GM12878 (cell line): ENCODE measurements at regions not wholly inside any gene's neighbourhood (a gene's known extent, or its start where the extent isn't known, plus 50 kb on each side); places are given as distances from the start of the nearest gene placed in this dataset.

Experiments
- ATAC-seq: fragments of 200-7000 bp; cut with Tn5 transposase; 3 replicates; pipeline ENCODE4 v1.9.1; 2020; ENCODE audit warnings: mild to moderate bottlenecking, moderate library complexity
- BruUV-seq: library from RNA; stranded (reverse); fragments of 400-500 nt; replicated peaks from 2 replicates; lab custom pipeline; 2021; lab: Mats Ljungman, UMichigan
- CTCF ChIA-PET: fragments of 300-600 bp; sonication (Branson Sonifier 250); formaldehyde crosslinking; extraction: SDS; loops from one replicate; lab custom pipeline; 2021; ENCODE audit warnings: inconsistent platforms; lab: Yijun Ruan, JAX
- POLR2A ChIA-PET: fragments of 350-600 bp; formaldehyde crosslinking; extraction: SDS; loops from one replicate; lab custom pipeline; 2021; ENCODE audit warnings: inconsistent platforms; lab: Charles Lee
- RAD21 ChIA-PET: fragments of 300-600 bp; sonication (Branson Sonifier 250); formaldehyde crosslinking; loops from one replicate; lab custom pipeline; 2023; ENCODE audit warnings: antibody characterized with exemption; ENCODE audit not compliant: unreplicated experiment; lab: Charles Lee
- SMC1A ChIA-PET: fragments of 300-600 bp; sonication (Branson Sonifier 250); formaldehyde crosslinking; loops from one replicate; lab custom pipeline; 2023; ENCODE audit not compliant: unreplicated experiment, uncharacterized antibody; lab: Charles Lee
- DNase-seq: peaks from one replicate; pipeline ENCODE4 v3.0.0-alpha.2; 2011; ENCODE audit warnings: low read depth, low spot score
- FAIRE-seq: peaks from 3 replicates; lab custom pipeline; 2011; peaks lifted over from hg19 to GRCh38; lab: Jason Lieb, UNC
- H2AFZ ChIP-seq: 2 replicates; pipeline ENCODE4 v1.6.0; 2011; ENCODE audit warnings: low read depth, low read length, control low read depth; ENCODE audit not compliant: control insufficient read depth
- H3K27ac ChIP-seq: 2 replicates; pipeline ENCODE4 v1.5.1; 2011; ENCODE audit warnings: control low read depth; ENCODE audit not compliant: control insufficient read depth, insufficient read depth
- H3K27me3 ChIP-seq, 2 experiments: replicated peaks in 1 of 2; 2 replicates each; pipeline versions ENCODE4 v1.6.0 to v1.6.1; 2011; ENCODE audit warnings: low read length in 1 of 2; ENCODE audit not compliant: control insufficient read depth in 2 of 2, insufficient read depth in 2 of 2
- H3K36me3 ChIP-seq, 2 experiments: 2 replicates each; pipeline ENCODE4 v1.5.1; 2011; ENCODE audit warnings: low read length in 1 of 2; ENCODE audit not compliant: control insufficient read depth in 2 of 2, insufficient read depth in 2 of 2
- H3K4me1 ChIP-seq: 2 replicates; pipeline ENCODE4 v1.6.1; 2011; ENCODE audit warnings: mild to moderate bottlenecking, low read length, moderate library complexity, mixed read lengths; ENCODE audit not compliant: control insufficient read depth, insufficient read depth
- H3K4me2 ChIP-seq: 2 replicates; pipeline ENCODE4 v1.6.0; 2011; ENCODE audit warnings: control low read depth; ENCODE audit not compliant: control insufficient read depth, insufficient read depth
- H3K4me3 ChIP-seq: fragments of 200-600 bp; sonication (generic); 2 replicates; pipeline ENCODE4 v1.5.1; 2016
- H3K79me2 ChIP-seq: 2 replicates; pipeline ENCODE4 v1.6.0; 2011; ENCODE audit warnings: low read length; ENCODE audit not compliant: control insufficient read depth, insufficient read depth
- H3K9ac ChIP-seq: 2 replicates; pipeline ENCODE4 v1.8.0; 2011; ENCODE audit warnings: low read length, control low read depth, mixed read lengths; ENCODE audit not compliant: control insufficient read depth, insufficient read depth
- H3K9me3 ChIP-seq: replicated peaks from 3 replicates; pipeline ENCODE4 v1.5.1; 2011; ENCODE audit warnings: mild to moderate bottlenecking, low read length; ENCODE audit not compliant: control insufficient read depth, insufficient read depth
- H4K20me1 ChIP-seq: 2 replicates; pipeline ENCODE4 v1.6.0; 2011; ENCODE audit not compliant: control insufficient read depth, insufficient read depth
- CHD1 ChIP-seq: IDR thresholded peaks from 2 replicates; pipeline ENCODE4 v1.6.1; 2012; ENCODE audit warnings: low read depth, low read length, improper control_type of control experiment
- DPF2 ChIP-seq: fragments of 450-650 bp; IDR thresholded peaks from 2 replicates; pipeline ENCODE4 v1.6.1; 2017; ENCODE audit warnings: mild to moderate bottlenecking
- HDGF ChIP-seq: fragments of 450-650 bp; IDR thresholded peaks from 2 replicates; pipeline ENCODE4 v1.6.1; 2016; ENCODE audit warnings: antibody characterized with exemption
- IKZF1 ChIP-seq: fragments of 450-650 bp; conservative IDR thresholded peaks from 2 replicates; pipeline ENCODE4 v1.6.1; 2017; ENCODE audit warnings: antibody characterized with exemption, mild to moderate bottlenecking
- KDM1A ChIP-seq: fragments of 200-600 bp; sonication (generic); IDR thresholded peaks from 2 replicates; pipeline ENCODE4 v1.6.1; 2016; ENCODE audit warnings: borderline replicate concordance
- MAX ChIP-seq: IDR thresholded peaks from 2 replicates; pipeline ENCODE4 v1.6.1; 2012; ENCODE audit warnings: low read depth, low read length, improper control_type of control experiment
- MTA2 ChIP-seq: fragments of 450-650 bp; IDR thresholded peaks from 2 replicates; pipeline ENCODE4 v1.6.1; 2016; ENCODE audit warnings: low read depth, mild to moderate bottlenecking, moderate library complexity
- NFYA ChIP-seq: IDR thresholded peaks from 2 replicates; pipeline ENCODE4 v1.6.1; 2011; ENCODE audit warnings: low read depth, mild to moderate bottlenecking, low read length, improper control_type of control experiment, borderline replicate concordance
- NFYB ChIP-seq: IDR thresholded peaks from 2 replicates; pipeline ENCODE4 v1.6.1; 2011; ENCODE audit warnings: low read depth, mild to moderate bottlenecking, low read length, improper control_type of control experiment, moderate library complexity; ENCODE audit not compliant: insufficient read depth
- RAD51 ChIP-seq: fragments of 450-650 bp; IDR thresholded peaks from 2 replicates; pipeline ENCODE4 v1.6.1; 2016; ENCODE audit warnings: moderate library complexity, mild to moderate bottlenecking, inconsistent platforms
- RFX5 ChIP-seq: IDR thresholded peaks from 2 replicates; pipeline ENCODE4 v1.6.1; 2011; ENCODE audit warnings: low read depth, low read length, improper control_type of control experiment
- SP1 ChIP-seq: IDR thresholded peaks from one replicate; pipeline ENCODE4 v1.6.1; 2011; ENCODE audit warnings: low read depth, low read length
- SREBF1 ChIP-seq: IDR thresholded peaks from 2 replicates; pipeline ENCODE4 v1.6.1; 2012; ENCODE audit warnings: mild to moderate bottlenecking, low read length
- SRF ChIP-seq, 2 experiments: IDR thresholded peaks; 2 replicates each; pipeline ENCODE4 v1.6.1; 2011; ENCODE audit warnings: low read depth in 2 of 2, low read length in 2 of 2, mild to moderate bottlenecking in 1 of 2, moderate library complexity in 1 of 2
- TCF3 ChIP-seq: IDR thresholded peaks from 2 replicates; pipeline ENCODE4 v1.6.1; 2012; ENCODE audit warnings: low read depth, mild to moderate bottlenecking, low read length, borderline replicate concordance; ENCODE audit not compliant: insufficient read depth
- ZBTB33 ChIP-seq: fragments of 450-650 bp; IDR thresholded peaks from 2 replicates; pipeline ENCODE4 v1.6.1; 2017; ENCODE audit warnings: mild to moderate bottlenecking
- ZNF687 ChIP-seq: fragments of 450-650 bp; IDR thresholded peaks from 2 replicates; pipeline ENCODE4 v1.6.1; 2017; ENCODE audit warnings: mild to moderate bottlenecking, moderate library complexity
- WGBS: methylation state at CpG from one replicate; pipeline ENCODE4 v1.1.6; 2016; ENCODE audit warnings: low lambda C conversion rate; ENCODE audit not compliant: insufficient replicate concordance, insufficient coverage; ENCODE audit errors: missing lambda C conversion rate; 5-methylcytosine and 5-hydroxymethylcytosine counted together
- in situ Hi-C: fragments of 300-500 bp; cut with MboI; formaldehyde crosslinking; loops from 9 replicates; pipeline ENCODE4 v1.14.3; 2018; ENCODE audit warnings: mixed read lengths
- intact Hi-C: fragments of 100-400 bp; cut with micrococcal nuclease; formaldehyde crosslinking; loops from one replicate; pipeline ENCODE4 v1.14.2; 2022; ENCODE audit not compliant: unreplicated experiment

GRCh38 chr6:27807441-27808241 is 104.6 kb downstream of the OR2B2 start (continued):
- TF ChIP-seq NFYA (peak; percentile 20; the same call in 1 of the 2 replicates), MAX (peak; percentile 49; the same call in 1 of the 2 replicates), SP1 (peak; percentile 82), ZNF687 (peak; percentile 80)

- Histone ChIP-seq H3K36me3 (no peaks in the 10 kb centered on the region), H4K20me1 (no peaks in the 10 kb centered on the region), H3K27ac (peak overlapping the region; percentile 84), H3K4me3 (peak overlapping the region; percentile 58), H2AFZ (peak overlapping the region; percentile 69), H3K27me3 (no peaks in the 10 kb centered on the region), H3K79me2 (peaks cover 18% of the 10 kb centered on the region), H3K4me2 (peak overlapping the region; percentile 85), H3K9me3 (no peaks in the 10 kb centered on the region), H3K4me1 (peaks cover 19% of the 10 kb centered on the region), H3K9ac (peak overlapping the region; percentile 45)
- in situ Hi-C loops: loop anchor here (10.0 kb wide), 1 partner anchor 652 kb away; no protein-coding TSS in a partner anchor
- POLR2A ChIA-PET: interaction anchor here (0.8 to 10.0 kb wide), 12 partner anchors 11 to 1786 kb away, joined by 3 to 119 read pairs (median 4); a partner anchor contains a TSS
- CTCF ChIA-PET: interaction anchor here (0.7 to 2.8 kb wide), 5 partner anchors 17 to 89 kb away, joined by 3 to 26 read pairs (median 6); no protein-coding TSS in a partner anchor
- RAD21 ChIA-PET: interaction anchor here (0.9 to 7.3 kb wide), 12 partner anchors 11 to 662 kb away, joined by 3 to 112 read pairs (median 4); a partner anchor contains a TSS
- intact Hi-C loops: loop anchor here (1.0 kb wide), 1 partner anchor 660 kb away; a partner anchor contains a TSS
- SMC1A ChIA-PET: interaction anchor here (0.9 to 5.1 kb wide), 8 partner anchors 10 to 661 kb away, joined by 3 to 57 read pairs (median 7); a partner anchor contains a TSS
- 8% methylated on average over 19 of the region's 19 CpGs for WGBS
- no TSS peak for BruUV-seq
- DNase-seq (no peak), ATAC-seq (no peak), FAIRE-seq (no peak)
- TF ChIP-seq SREBF1 (no peak), TCF3 (peak; percentile 29; the same call in 1 of the 2 replicates), MTA2 (no peak; the same call in 1 of the 2 replicates), CHD1 (no peak), ZBTB33 (no peak), RAD51 (no peak), SRF (IDR thresholded peaks at IDR 0.05; ENCODE audit: low read depth in 2 of 2, low read length in 2 of 2) (no peak), IKZF1 (peak; percentile 34; the same call in 1 of the 2 replicates), RFX5 (no peak), KDM1A (no peak), NFYB (no peak), HDGF (no peak), DPF2 (no peak)
Observed at GRCh38 chr6:27806981-27807440, 105.2 kb downstream of the OR2B2 start.
